ENCODE measurements at regions not wholly inside any gene's neighbourhood (a gene's known extent, or its start where the extent isn't known, plus 50 kb on each side); places are given as distances from the start of the nearest gene placed in this dataset.

DNA sequence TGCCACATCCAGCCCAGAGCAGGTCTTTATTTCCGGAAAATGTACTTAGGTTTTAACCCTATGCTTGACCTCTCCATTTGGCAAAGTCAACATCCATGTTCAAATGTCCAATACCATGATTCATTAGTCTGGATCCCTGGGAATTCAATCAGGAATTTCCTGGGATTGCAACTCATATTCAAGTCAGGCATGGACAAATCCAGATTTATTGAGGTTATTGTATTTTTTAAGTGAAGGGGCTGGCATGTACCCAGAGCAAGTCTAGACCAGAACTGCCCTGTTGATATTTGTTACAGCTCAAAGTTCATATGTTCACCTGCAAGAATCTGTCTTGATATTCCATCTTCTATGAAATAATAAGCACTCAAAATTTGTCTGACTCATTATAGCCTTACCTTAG, 521.1 kb downstream of the ADGRL2 start:
- H3K9me3 ChIP-seq (ENCODE audit: low read depth, low read length, poor library complexity, severe bottlenecking): no peaks in the 10 kb centered on the region
- POLR2A ChIA-PET (ENCODE audit: low non-redundant PET): no interaction called here
- CTCF ChIA-PET: no interaction called here
- TF ChIP-seq CTCF (conservative IDR thresholded peaks at IDR 0.05; ENCODE audit: low read depth, low read length): no peak
- TF ChIP-seq EZH2 (IDR thresholded peaks at IDR 0.05; ENCODE audit: borderline replicate concordance, low read depth, low read length, poor library complexity, severe bottlenecking): no peak
- DNase-seq (ENCODE audit: low spot score): no peak
- H3K36me3 ChIP-seq (ENCODE audit: insufficient read depth, low read length, poor library complexity, severe bottlenecking): no peaks in the 10 kb centered on the region
- BruUV-seq (replicated peaks): no TSS peak
- H3K4me3 ChIP-seq (ENCODE audit: low read depth, low read length, poor library complexity, severe bottlenecking): no peak overlapping the region
- H3K27me3 ChIP-seq (replicated peaks; ENCODE audit: insufficient read depth, low read depth, low read length, poor library complexity): no peaks in the 10 kb centered on the region
- H3K4me1 ChIP-seq (ENCODE audit: insufficient read depth, low read length, poor library complexity, severe bottlenecking): peaks cover 9% of the 10 kb centered on the region
- intact Hi-C loops (cut with micrococcal nuclease; ENCODE audit: unreplicated experiment): no loop called here
- no peak overlapping the region for H3K27ac ChIP-seq (ENCODE audit: low read depth, low read length, poor library complexity, severe bottlenecking)

GRCh38 chr1:82319546-82319945, 518.8 kb downstream of the ADGRL2 start:
- H3K4me1 ChIP-seq (ENCODE audit: insufficient read depth, low read length, poor library complexity, severe bottlenecking): peaks cover 9% of the 10 kb centered on the region
- no peak for TF ChIP-seq CTCF (conservative IDR thresholded peaks at IDR 0.05; ENCODE audit: low read depth, low read length)
- TF ChIP-seq EZH2 (IDR thresholded peaks at IDR 0.05; ENCODE audit: borderline replicate concordance, low read depth, low read length, poor library complexity, severe bottlenecking): no peak
- no peak overlapping the region for H3K4me3 ChIP-seq (ENCODE audit: low read depth, low read length, poor library complexity, severe bottlenecking)
- no peaks in the 10 kb centered on the region for H3K36me3 ChIP-seq (ENCODE audit: insufficient read depth, low read length, poor library complexity, severe bottlenecking)
- H3K9me3 ChIP-seq (ENCODE audit: low read depth, low read length, poor library complexity, severe bottlenecking): no peaks in the 10 kb centered on the region
- DNase-seq (ENCODE audit: low spot score): no peak
- H3K27ac ChIP-seq (ENCODE audit: low read depth, low read length, poor library complexity, severe bottlenecking): no peak overlapping the region
- POLR2A ChIA-PET (ENCODE audit: low non-redundant PET): no interaction called here
- no peaks in the 10 kb centered on the region for H3K27me3 ChIP-seq (replicated peaks; ENCODE audit: insufficient read depth, low read depth, low read length, poor library complexity)
- BruUV-seq (replicated peaks): no TSS peak
- intact Hi-C loops (cut with micrococcal nuclease; ENCODE audit: unreplicated experiment): no loop called here
- CTCF ChIA-PET: no interaction called here

- H3K36me3 ChIP-seq (ENCODE audit: insufficient read depth, low read length, poor library complexity, severe bottlenecking): no peaks in the 10 kb centered on the region
- POLR2A ChIA-PET (ENCODE audit: low non-redundant PET): no interaction called here
- BruUV-seq (replicated peaks): no TSS peak
- TF ChIP-seq CTCF (conservative IDR thresholded peaks at IDR 0.05; ENCODE audit: low read depth, low read length): no peak
- TF ChIP-seq EZH2 (IDR thresholded peaks at IDR 0.05; ENCODE audit: borderline replicate concordance, low read depth, low read length, poor library complexity, severe bottlenecking): no peak
- no peaks in the 10 kb centered on the region for H3K9me3 ChIP-seq (ENCODE audit: low read depth, low read length, poor library complexity, severe bottlenecking)
- peaks cover 9% of the 10 kb centered on the region for H3K4me1 ChIP-seq (ENCODE audit: insufficient read depth, low read length, poor library complexity, severe bottlenecking)
- intact Hi-C loops (cut with micrococcal nuclease; ENCODE audit: unreplicated experiment): no loop called here
- H3K4me3 ChIP-seq (ENCODE audit: low read depth, low read length, poor library complexity, severe bottlenecking): no peak overlapping the region
- CTCF ChIA-PET: no interaction called here
- no peaks in the 10 kb centered on the region for H3K27me3 ChIP-seq (replicated peaks; ENCODE audit: insufficient read depth, low read depth, low read length, poor library complexity)
- no peak for DNase-seq (ENCODE audit: low spot score)
- no peak overlapping the region for H3K27ac ChIP-seq (ENCODE audit: low read depth, low read length, poor library complexity, severe bottlenecking)
These were observed 518.2 kb downstream of the ADGRL2 start for GRCh38 chr1:82318921-82319320.

All from A673 (cell line).